GM12878 (cell line): ENCODE measurements at regions not wholly inside any gene's neighbourhood (a gene's known extent, or its start where the extent isn't known, plus 50 kb on each side); places are given as distances from the start of the nearest gene placed in this dataset.

Source experiments
- ATAC-seq: fragments of 200-7000 bp; cut with Tn5 transposase; 3 replicates; pipeline ENCODE4 v1.9.1; 2020; ENCODE audit warnings: mild to moderate bottlenecking, moderate library complexity
- BruUV-seq: library from RNA; stranded (reverse); fragments of 400-500 nt; replicated peaks from 2 replicates; lab custom pipeline; 2021; lab: Mats Ljungman, UMichigan
- CTCF ChIA-PET: fragments of 300-600 bp; sonication (Branson Sonifier 250); formaldehyde crosslinking; extraction: SDS; loops from one replicate; lab custom pipeline; 2021; ENCODE audit warnings: inconsistent platforms; lab: Yijun Ruan, JAX
- POLR2A ChIA-PET: fragments of 350-600 bp; formaldehyde crosslinking; extraction: SDS; loops from one replicate; lab custom pipeline; 2021; ENCODE audit warnings: inconsistent platforms; lab: Charles Lee
- RAD21 ChIA-PET: fragments of 300-600 bp; sonication (Branson Sonifier 250); formaldehyde crosslinking; loops from one replicate; lab custom pipeline; 2023; ENCODE audit warnings: antibody characterized with exemption; ENCODE audit not compliant: unreplicated experiment; lab: Charles Lee
- SMC1A ChIA-PET: fragments of 300-600 bp; sonication (Branson Sonifier 250); formaldehyde crosslinking; loops from one replicate; lab custom pipeline; 2023; ENCODE audit not compliant: unreplicated experiment, uncharacterized antibody; lab: Charles Lee
- DNase-seq: peaks from one replicate; pipeline ENCODE4 v3.0.0-alpha.2; 2011; ENCODE audit warnings: low read depth, low spot score
- FAIRE-seq: peaks from 3 replicates; lab custom pipeline; 2011; peaks lifted over from hg19 to GRCh38; lab: Jason Lieb, UNC
- H2AFZ ChIP-seq: 2 replicates; pipeline ENCODE4 v1.6.0; 2011; ENCODE audit warnings: low read depth, low read length, control low read depth; ENCODE audit not compliant: control insufficient read depth
- H3K27ac ChIP-seq: 2 replicates; pipeline ENCODE4 v1.5.1; 2011; ENCODE audit warnings: control low read depth; ENCODE audit not compliant: control insufficient read depth, insufficient read depth
- H3K27me3 ChIP-seq, 2 experiments: replicated peaks in 1 of 2; 2 replicates each; pipeline versions ENCODE4 v1.6.0 to v1.6.1; 2011; ENCODE audit warnings: low read length in 1 of 2; ENCODE audit not compliant: control insufficient read depth in 2 of 2, insufficient read depth in 2 of 2
- H3K36me3 ChIP-seq, 2 experiments: 2 replicates each; pipeline ENCODE4 v1.5.1; 2011; ENCODE audit warnings: low read length in 1 of 2; ENCODE audit not compliant: control insufficient read depth in 2 of 2, insufficient read depth in 2 of 2
- H3K4me1 ChIP-seq: 2 replicates; pipeline ENCODE4 v1.6.1; 2011; ENCODE audit warnings: mild to moderate bottlenecking, low read length, moderate library complexity, mixed read lengths; ENCODE audit not compliant: control insufficient read depth, insufficient read depth
- H3K4me2 ChIP-seq: 2 replicates; pipeline ENCODE4 v1.6.0; 2011; ENCODE audit warnings: control low read depth; ENCODE audit not compliant: control insufficient read depth, insufficient read depth
- H3K4me3 ChIP-seq: fragments of 200-600 bp; sonication (generic); 2 replicates; pipeline ENCODE4 v1.5.1; 2016
- H3K79me2 ChIP-seq: 2 replicates; pipeline ENCODE4 v1.6.0; 2011; ENCODE audit warnings: low read length; ENCODE audit not compliant: control insufficient read depth, insufficient read depth
- H3K9ac ChIP-seq: 2 replicates; pipeline ENCODE4 v1.8.0; 2011; ENCODE audit warnings: low read length, control low read depth, mixed read lengths; ENCODE audit not compliant: control insufficient read depth, insufficient read depth
- H3K9me3 ChIP-seq: replicated peaks from 3 replicates; pipeline ENCODE4 v1.5.1; 2011; ENCODE audit warnings: mild to moderate bottlenecking, low read length; ENCODE audit not compliant: control insufficient read depth, insufficient read depth
- H4K20me1 ChIP-seq: 2 replicates; pipeline ENCODE4 v1.6.0; 2011; ENCODE audit not compliant: control insufficient read depth, insufficient read depth
- ASH2L ChIP-seq: fragments of 300-600, 200-600 bp; sonication (generic); IDR thresholded peaks from 2 replicates; pipeline ENCODE4 v1.6.1; 2017; ENCODE audit warnings: low read depth, mild to moderate bottlenecking, borderline replicate concordance
- EZH2 ChIP-seq: IDR thresholded peaks from 2 replicates; pipeline ENCODE4 v1.6.1; 2012; ENCODE audit warnings: low read depth, mild to moderate bottlenecking, control low read depth, inconsistent platforms, low read length, borderline replicate concordance; ENCODE audit not compliant: control insufficient read depth
- NFYB ChIP-seq: IDR thresholded peaks from 2 replicates; pipeline ENCODE4 v1.6.1; 2011; ENCODE audit warnings: low read depth, mild to moderate bottlenecking, low read length, improper control_type of control experiment, moderate library complexity; ENCODE audit not compliant: insufficient read depth
- RFX5 ChIP-seq: IDR thresholded peaks from 2 replicates; pipeline ENCODE4 v1.6.1; 2011; ENCODE audit warnings: low read depth, low read length, improper control_type of control experiment
- SMAD5 ChIP-seq: IDR thresholded peaks from 2 replicates; pipeline ENCODE4 v1.6.1; 2016; ENCODE audit warnings: antibody characterized with exemption, low read depth
- TAF1 ChIP-seq: IDR thresholded peaks from 2 replicates; pipeline ENCODE4 v1.6.1; 2011; ENCODE audit warnings: mild to moderate bottlenecking, low read depth, low read length, borderline replicate concordance
- TBL1XR1 ChIP-seq: IDR thresholded peaks from 2 replicates; pipeline ENCODE4 v1.6.1; 2012; ENCODE audit warnings: low read depth, low read length, improper control_type of control experiment
- ZBED1 ChIP-seq: IDR thresholded peaks from 2 replicates; pipeline ENCODE4 v1.6.1; 2016; ENCODE audit warnings: borderline replicate concordance
- ZNF207 ChIP-seq: fragments of 450-650 bp; IDR thresholded peaks from 2 replicates; pipeline ENCODE4 v1.6.1; 2014; ENCODE audit warnings: antibody characterized with exemption, mild to moderate bottlenecking, borderline replicate concordance
- WGBS: methylation state at CpG from one replicate; pipeline ENCODE4 v1.1.6; 2016; ENCODE audit warnings: low lambda C conversion rate; ENCODE audit not compliant: insufficient replicate concordance, insufficient coverage; ENCODE audit errors: missing lambda C conversion rate; 5-methylcytosine and 5-hydroxymethylcytosine counted together
- in situ Hi-C: fragments of 300-500 bp; cut with MboI; formaldehyde crosslinking; loops from 9 replicates; pipeline ENCODE4 v1.14.3; 2018; ENCODE audit warnings: mixed read lengths
- intact Hi-C: fragments of 100-400 bp; cut with micrococcal nuclease; formaldehyde crosslinking; loops from one replicate; pipeline ENCODE4 v1.14.2; 2022; ENCODE audit not compliant: unreplicated experiment
- TF ChIP-seq, protein P1 (sequence below): IDR thresholded peaks from 2 replicates; pipeline ENCODE4 v1.6.1; 2012; ENCODE audit warnings: low read length, inconsistent platforms

DNA sequence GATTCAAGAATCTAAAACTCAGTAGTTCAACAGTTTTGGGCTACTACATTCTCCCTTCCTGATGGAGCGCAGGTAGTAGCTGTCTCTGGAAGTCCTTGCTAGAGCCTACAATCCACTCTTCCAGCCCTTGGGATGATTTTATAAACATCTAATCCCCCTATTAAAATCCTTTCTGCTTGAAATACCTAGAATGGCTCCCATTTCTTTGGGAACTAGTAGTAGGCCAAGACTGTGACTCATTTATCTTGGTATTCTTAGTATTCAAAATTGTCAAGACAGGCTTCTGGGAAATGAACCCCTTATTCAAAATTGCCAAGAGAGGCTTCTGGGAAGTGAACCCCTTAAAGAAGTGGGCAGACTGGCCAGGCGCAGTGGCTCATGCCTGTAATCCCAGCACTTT is 142.5 kb upstream of the FGGY start:
- SMC1A ChIA-PET: no interaction called here
- BruUV-seq: no TSS peak
- CTCF ChIA-PET: no interaction called here
- Histone ChIP-seq H3K79me2 (no peaks in the 10 kb centered on the region), H3K9ac (no peak overlapping the region), H3K9me3 (peaks cover 2% of the 10 kb centered on the region; the same call in 1 of the 3 replicates), H3K4me3 (no peak overlapping the region), H2AFZ (no peak overlapping the region), H3K36me3 (no peaks in the 10 kb centered on the region), H3K4me1 (peaks cover 11% of the 10 kb centered on the region; the same call in 1 of the 2 replicates), H3K4me2 (no peak overlapping the region), H3K27me3 (no peaks in the 10 kb centered on the region), H4K20me1 (no peaks in the 10 kb centered on the region), H3K27ac (no peak overlapping the region)
- no peak for ATAC-seq
- FAIRE-seq: no peak
- in situ Hi-C loops: no loop called here
- POLR2A ChIA-PET: no interaction called here
- WGBS: 97% methylated on average over 2 of the region's 2 CpGs
- RAD21 ChIA-PET: no interaction called here
- intact Hi-C loops: no loop called here
- no peak for DNase-seq
- TF ChIP-seq SMAD5 (no peak), NFYB (no peak), ASH2L (no peak), ZBED1 (no peak), TAF1 (no peak), ZNF207 (no peak), RFX5 (no peak), TBL1XR1 (no peak), EZH2 (no peak)
- TF ChIP-seq, protein P1, sequence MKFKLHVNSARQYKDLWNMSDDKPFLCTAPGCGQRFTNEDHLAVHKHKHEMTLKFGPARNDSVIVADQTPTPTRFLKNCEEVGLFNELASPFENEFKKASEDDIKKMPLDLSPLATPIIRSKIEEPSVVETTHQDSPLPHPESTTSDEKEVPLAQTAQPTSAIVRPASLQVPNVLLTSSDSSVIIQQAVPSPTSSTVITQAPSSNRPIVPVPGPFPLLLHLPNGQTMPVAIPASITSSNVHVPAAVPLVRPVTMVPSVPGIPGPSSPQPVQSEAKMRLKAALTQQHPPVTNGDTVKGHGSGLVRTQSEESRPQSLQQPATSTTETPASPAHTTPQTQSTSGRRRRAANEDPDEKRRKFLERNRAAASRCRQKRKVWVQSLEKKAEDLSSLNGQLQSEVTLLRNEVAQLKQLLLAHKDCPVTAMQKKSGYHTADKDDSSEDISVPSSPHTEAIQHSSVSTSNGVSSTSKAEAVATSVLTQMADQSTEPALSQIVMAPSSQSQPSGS: no peak
